Cardiac fibroblast (primary cell): ENCODE measurements at regions not wholly inside any gene's neighbourhood (a gene's known extent, or its start where the extent isn't known, plus 50 kb on each side); places are given as distances from the start of the nearest gene placed in this dataset.

Experiments used
- DNase-seq, 2 donors: peaks; one replicate each; pipeline versions ENCODE4 v3.0.0 to v3.0.0-alpha.2; 2010; ENCODE audit warnings: low read depth in 2 of 2
- H3K4me3 ChIP-seq, 2 donors: replicated peaks in 1 of 2; 1 replicate in 1 of 2; 2 replicates in 1 of 2; pipeline ENCODE4 v1.5.1; 2011; ENCODE audit warnings: low read depth in 2 of 2, low read length in 2 of 2, mild to moderate bottlenecking in 2 of 2, moderate library complexity in 1 of 2
- TF ChIP-seq, protein P1 (sequence below): IDR thresholded peaks from one replicate; pipeline ENCODE4 v1.5.1; 2011; ENCODE audit warnings: low read depth, mild to moderate bottlenecking, low read length, inconsistent platforms

DNA sequence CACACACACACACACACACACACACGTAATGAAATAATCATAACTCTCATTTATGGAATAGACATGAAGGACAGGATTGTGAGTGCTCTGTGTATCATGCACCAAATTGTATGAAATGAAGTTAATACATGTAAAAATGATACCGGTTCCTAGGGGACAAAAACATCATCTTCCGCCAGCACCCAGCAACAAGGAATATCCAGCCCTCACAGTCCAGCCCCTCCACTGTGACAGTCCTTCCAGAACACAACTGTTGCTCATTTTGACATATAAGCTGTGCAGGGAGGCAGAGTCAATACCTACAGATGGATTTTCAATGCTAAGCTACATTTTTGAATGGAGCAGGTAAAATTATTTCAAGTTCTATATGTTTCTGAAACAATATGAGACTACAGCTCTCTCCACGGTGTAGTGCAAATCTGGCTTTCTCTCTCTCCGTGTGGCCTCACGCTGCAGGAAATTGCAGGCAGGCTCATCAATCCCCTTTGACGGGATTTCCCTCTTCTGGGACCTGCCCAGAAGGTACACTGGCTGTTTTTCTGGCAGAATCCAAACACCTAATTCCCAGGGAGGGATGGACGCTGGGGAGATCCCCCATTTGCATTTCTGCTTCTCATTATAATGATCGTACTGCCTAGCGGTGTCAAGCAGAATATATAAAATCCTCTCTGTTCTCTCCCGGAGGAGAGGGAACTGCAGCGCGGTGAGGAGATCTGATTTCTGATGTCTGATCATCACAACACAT, 494.0 kb downstream of the LIG4 start:
- TF ChIP-seq, protein P1, sequence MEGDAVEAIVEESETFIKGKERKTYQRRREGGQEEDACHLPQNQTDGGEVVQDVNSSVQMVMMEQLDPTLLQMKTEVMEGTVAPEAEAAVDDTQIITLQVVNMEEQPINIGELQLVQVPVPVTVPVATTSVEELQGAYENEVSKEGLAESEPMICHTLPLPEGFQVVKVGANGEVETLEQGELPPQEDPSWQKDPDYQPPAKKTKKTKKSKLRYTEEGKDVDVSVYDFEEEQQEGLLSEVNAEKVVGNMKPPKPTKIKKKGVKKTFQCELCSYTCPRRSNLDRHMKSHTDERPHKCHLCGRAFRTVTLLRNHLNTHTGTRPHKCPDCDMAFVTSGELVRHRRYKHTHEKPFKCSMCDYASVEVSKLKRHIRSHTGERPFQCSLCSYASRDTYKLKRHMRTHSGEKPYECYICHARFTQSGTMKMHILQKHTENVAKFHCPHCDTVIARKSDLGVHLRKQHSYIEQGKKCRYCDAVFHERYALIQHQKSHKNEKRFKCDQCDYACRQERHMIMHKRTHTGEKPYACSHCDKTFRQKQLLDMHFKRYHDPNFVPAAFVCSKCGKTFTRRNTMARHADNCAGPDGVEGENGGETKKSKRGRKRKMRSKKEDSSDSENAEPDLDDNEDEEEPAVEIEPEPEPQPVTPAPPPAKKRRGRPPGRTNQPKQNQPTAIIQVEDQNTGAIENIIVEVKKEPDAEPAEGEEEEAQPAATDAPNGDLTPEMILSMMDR = no peak
- no peak for DNase-seq
- H3K4me3 ChIP-seq = no peak overlapping the region

DNA sequence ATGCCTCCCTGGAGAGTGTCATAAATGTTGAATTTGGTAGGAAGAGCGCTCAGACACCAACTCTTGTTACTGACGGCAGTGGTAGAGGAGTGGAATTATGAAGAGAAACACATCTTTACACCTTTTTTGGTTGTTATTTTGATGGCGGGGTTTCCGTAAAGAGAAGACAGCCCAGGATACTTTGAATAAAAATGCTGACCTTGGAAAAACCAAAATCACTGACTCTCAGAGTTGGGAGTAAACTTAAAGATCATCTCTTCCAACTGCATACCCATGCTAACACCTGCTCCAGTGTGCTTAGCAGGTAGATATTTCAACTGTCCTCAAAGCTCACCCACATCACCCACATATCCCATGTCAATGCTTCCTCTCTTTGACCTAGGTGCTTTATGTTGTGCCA, 498.6 kb downstream of the LIG4 start:
- TF ChIP-seq, protein P1 = no peak
- DNase-seq = no peak
- H3K4me3 ChIP-seq = no peak overlapping the region

DNA sequence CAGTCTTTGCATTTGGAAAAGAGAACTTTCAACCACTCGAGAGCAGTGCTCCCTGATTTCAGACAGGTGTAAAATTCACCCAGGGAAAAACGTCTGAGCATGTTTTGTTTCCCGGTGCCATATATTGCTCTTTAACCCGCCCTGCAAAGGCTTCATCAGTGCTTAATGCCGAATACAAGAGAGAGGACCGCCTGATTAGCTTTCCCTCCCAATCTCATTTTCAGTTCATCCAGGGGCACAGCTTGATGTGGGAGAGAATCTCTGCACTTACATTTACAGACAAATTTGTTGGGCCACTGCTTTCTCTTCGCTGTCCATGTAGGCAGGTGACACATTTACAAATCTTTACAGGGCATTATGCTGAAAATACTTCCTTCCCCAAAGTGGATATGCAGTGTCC, 499.1 kb downstream of the LIG4 start:
- H3K4me3 ChIP-seq = no peak overlapping the region
- DNase-seq = no peak
- TF ChIP-seq, protein P1 = no peak

DNA sequence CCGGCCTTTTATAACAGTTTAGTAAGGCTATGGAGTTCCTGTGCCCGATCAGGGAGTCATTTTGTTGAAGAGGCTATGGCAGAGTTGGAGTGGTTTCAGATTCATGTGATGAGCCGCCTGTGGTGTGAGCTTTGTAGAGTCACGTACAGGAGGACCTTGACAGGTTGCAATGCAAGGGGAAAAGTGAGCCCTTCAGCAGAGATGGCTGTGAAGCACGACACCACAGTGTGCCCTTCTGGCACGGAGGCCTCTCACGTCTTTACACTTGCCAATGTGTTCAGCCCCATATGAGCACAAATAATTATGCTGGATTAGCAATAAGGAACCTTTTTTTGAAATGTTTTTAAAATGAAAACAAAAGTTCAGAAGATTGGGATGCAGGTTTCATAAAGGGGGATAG, 499.8 kb downstream of the LIG4 start:
- no peak for DNase-seq
- no peak overlapping the region for H3K4me3 ChIP-seq
- TF ChIP-seq, protein P1 = no peak

DNA sequence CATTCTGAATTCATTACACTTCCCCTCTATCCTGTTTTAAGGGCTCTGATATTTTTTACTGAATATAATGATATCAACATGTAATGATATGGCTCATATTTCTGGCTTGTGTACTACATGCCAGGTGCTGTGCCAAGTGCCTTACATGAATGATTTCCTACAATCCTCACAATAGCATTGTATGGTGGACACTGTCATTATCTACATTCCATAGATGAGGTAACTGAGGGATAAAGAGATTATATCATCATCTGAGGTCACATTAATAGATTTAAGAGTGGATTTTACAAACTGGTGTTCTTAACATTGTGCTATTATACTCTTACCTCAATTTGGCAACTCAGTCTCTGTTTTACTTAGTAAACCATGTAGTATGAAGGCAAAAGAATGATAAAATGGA, 502.0 kb downstream of the LIG4 start:
- no peak for DNase-seq
- H3K4me3 ChIP-seq = no peak overlapping the region
- TF ChIP-seq, protein P1 = no peak

DNA sequence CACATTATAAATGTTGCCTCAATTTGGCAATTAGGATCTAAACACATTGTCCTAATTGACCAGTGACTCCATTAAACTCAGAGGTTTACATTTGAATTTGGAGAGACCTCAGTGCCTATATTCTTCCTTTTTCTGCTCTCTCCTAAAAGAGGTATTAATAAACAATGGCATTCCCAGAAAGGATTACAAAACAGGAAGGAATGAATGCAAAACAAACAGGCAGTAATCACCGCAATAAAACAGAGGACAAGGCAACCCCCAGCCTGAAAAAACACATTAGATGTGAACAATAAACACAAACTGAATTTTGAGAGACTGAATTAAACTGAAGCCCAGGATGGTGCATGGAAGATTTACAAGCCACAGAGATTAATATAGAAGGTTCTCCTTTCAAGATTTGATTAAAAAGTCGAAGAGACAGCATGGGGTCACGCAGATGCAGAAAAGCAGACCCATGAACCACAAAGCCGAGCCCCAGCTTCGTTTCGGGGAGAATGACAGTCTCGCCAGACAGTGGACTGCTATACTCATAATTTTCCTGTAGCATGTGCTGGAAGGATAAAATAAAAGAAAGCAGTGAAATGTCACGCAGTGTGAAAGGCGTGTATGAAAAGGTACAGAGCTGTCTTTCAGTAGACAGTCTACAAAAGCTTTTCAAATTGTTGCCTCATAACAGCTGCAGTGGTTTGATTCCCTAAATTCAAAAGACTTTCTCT, 503.0 kb downstream of the LIG4 start:
- no peak for DNase-seq
- TF ChIP-seq, protein P1 = no peak
- no peak overlapping the region for H3K4me3 ChIP-seq
